Large intestine (tissue), 3 donors: ENCODE measurements at regions not wholly inside any gene's neighbourhood (a gene's known extent, or its start where the extent isn't known, plus 50 kb on each side); places are given as distances from the start of the nearest gene placed in this dataset.

Experiments
- DNase-seq, 2 donors: peaks; one replicate each; pipeline versions ENCODE4 v3.0.0 to v3.0.0-alpha.2; 2013
- H3K27ac ChIP-seq: one replicate; pipeline ENCODE4 v1.5.1; 2013; ENCODE audit warnings: low read length
- H3K27me3 ChIP-seq: 2 replicates; pipeline ENCODE4 v1.6.1; 2013; ENCODE audit warnings: low read length; ENCODE audit not compliant: control insufficient read depth, insufficient read depth
- H3K36me3 ChIP-seq: 2 replicates; pipeline ENCODE4 v1.6.1; 2013; ENCODE audit warnings: low read length; ENCODE audit not compliant: control insufficient read depth, insufficient read depth
- H3K4me1 ChIP-seq: one replicate; pipeline ENCODE4 v1.6.1; 2013; ENCODE audit warnings: low read length; ENCODE audit not compliant: control insufficient read depth, insufficient read depth
- H3K4me3 ChIP-seq: one replicate; pipeline ENCODE4 v1.5.1; 2013; ENCODE audit warnings: low read length
- H3K9me3 ChIP-seq: one replicate; pipeline ENCODE4 v1.6.1; 2013; ENCODE audit warnings: mild to moderate bottlenecking, low read depth, low read length, moderate library complexity; ENCODE audit not compliant: control insufficient read depth
- WGBS: methylation state at CpG from one replicate; pipeline ENCODE4 v1.1.5; 2013; ENCODE audit warnings: low lambda C conversion rate; ENCODE audit not compliant: insufficient coverage; 5-methylcytosine and 5-hydroxymethylcytosine counted together

DNA sequence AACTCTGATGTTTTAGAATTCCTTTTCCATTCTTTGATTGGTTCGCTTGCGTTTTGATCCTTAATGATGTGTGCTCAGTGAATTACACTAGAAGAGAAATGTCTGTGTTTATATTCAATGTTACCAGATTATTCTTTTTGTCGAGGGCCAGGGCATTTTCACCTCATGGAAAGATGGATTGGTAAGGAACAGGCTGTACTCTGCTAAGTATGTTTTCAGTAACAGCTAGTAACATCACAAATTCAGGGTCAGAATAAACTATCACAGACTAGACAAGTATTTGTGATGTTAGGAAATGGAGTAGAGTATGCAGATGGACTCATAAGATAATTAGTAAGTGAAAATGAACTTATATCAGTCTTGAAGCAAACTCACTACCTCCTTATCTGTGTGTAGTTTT is 235.6 kb downstream of the SOX4 start:
- Histone ChIP-seq H3K9me3 (no peaks in the 10 kb centered on the region), H3K36me3 (no peaks in the 10 kb centered on the region), H3K4me1 (no peaks in the 10 kb centered on the region), H3K4me3 (no peak overlapping the region), H3K27ac (no peak overlapping the region), H3K27me3 (no peaks in the 10 kb centered on the region)
- no peak for DNase-seq
- WGBS: no CpG with 5 or more reads among the region's 3 CpGs

DNA sequence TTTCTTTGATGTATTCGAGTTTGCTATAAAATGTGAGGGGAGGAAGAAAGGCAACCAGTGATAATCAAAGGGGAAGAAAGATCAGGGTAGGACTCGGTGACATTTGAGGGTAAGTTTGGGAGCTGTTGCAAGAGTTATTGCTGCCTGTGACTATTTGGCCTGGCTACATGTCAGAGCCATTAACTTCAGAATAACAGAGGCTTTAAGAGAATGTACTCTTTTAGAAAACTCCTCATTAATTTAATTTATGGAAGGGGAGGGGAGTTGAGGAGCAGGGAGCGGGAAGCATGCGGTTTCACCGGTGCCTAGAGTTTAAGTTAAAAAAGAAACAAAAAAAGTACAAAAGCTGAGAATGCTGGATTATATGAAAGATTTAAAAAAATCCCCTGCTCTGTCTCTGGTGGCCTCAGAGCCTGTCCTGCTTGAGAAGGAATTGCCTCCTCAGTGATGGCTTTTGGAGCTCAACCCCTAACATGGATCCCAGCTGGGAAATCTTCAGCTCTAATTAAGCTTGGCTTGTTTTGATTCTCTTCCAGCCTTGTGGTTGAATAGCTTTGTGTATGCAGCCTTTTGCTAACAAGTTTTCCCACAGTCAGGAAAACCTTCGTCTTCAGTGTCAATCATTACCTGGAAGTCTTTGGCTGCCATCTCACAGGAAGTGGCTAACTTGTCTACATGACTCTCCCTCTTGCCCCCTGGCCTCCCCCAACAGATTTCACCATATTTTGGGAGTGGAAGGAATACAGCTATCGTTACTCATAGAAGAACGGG is 238.2 kb downstream of the SOX4 start:
- no peak overlapping the region for H3K4me3 ChIP-seq
- no peaks in the 10 kb centered on the region for H3K4me1 ChIP-seq
- no peaks in the 10 kb centered on the region for H3K27me3 ChIP-seq
- no peak overlapping the region for H3K27ac ChIP-seq
- WGBS: 78% methylated on average over 4 of the region's 8 CpGs
- no peaks in the 10 kb centered on the region for H3K36me3 ChIP-seq
- no peaks in the 10 kb centered on the region for H3K9me3 ChIP-seq
- DNase-seq: no peak

DNA sequence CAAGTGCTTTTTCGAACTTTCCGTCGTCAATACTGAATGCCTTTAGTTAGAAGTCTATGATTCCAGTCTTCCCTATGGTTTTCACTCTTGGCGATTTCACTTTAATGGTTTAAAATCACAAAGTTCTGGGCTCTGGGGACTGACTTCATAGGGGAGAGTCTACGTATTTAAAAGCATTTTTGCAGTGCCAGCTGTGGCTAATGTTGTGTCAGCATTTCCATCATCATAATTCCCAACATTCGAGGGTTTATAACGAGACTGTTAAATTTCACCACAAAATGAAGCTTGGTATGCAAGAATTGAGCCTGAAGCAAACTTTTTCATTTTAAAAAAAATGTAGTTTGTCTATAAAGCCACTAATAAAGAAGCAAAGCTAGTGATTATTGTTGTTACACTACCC is 242.7 kb downstream of the SOX4 start:
- DNase-seq: no peak
- Histone ChIP-seq H3K4me3 (no peak overlapping the region), H3K9me3 (no peaks in the 10 kb centered on the region), H3K36me3 (no peaks in the 10 kb centered on the region), H3K4me1 (no peaks in the 10 kb centered on the region), H3K27me3 (no peaks in the 10 kb centered on the region), H3K27ac (no peak overlapping the region)
- no CpG with 5 or more reads among the region's 7 CpGs for WGBS

DNA sequence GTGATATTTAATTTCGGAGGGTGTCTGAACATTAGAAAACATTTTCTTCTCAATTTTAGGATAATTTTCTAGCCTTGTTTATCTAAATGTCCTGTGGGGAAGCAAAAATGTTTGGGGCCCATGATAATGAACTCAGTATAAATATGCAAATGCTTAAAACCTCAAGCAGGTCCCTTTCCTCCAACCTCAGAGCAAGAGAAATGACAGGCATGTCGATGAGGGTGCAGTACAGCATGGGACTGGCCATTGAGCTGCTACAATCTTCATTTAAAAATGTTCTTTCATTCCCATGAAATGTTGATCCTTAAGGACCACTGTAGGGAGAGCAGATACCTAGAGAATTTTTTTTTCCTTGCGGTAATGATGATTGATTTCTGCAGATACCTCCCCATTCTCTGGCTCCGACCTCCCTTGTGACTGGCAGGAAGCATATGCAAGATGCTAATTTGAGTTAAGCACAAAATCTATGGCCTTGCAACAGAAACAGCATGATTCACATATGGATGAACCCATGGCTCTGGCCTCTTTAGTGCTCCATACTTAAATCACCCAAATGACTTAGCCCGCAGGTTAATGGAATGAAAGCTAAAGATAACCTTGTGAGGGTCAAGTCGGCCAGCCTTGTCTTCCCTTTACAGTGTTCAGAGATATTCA is 243.3 kb downstream of the SOX4 start:
- Histone ChIP-seq H3K4me1 (no peaks in the 10 kb centered on the region), H3K36me3 (no peaks in the 10 kb centered on the region), H3K9me3 (no peaks in the 10 kb centered on the region), H3K27me3 (no peaks in the 10 kb centered on the region), H3K27ac (no peak overlapping the region), H3K4me3 (no peak overlapping the region)
- no CpG with 5 or more reads among the region's 6 CpGs for WGBS
- DNase-seq: no peak

DNA sequence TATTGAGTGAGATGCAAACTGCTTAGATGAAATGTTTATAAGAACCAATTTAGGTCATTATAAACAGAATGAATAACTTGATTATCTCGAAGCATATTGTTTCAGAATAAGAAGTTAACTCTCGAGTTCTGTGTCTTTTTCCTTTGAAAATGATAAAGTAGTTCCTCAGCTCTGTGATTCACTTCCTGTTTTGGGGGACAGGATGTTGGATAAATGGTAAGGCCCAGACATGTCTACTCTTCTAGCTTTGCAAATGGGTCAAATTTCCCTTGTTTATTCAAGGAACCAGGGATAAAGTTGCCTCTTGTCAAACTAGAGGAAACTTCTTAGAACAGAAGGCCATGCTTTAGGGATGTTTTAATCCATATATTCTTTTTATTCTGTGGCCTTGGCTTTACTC is 246.9 kb downstream of the SOX4 start:
- 81% methylated on average over 2 of the region's 2 CpGs for WGBS
- Histone ChIP-seq H3K27me3 (no peaks in the 10 kb centered on the region), H3K9me3 (no peaks in the 10 kb centered on the region), H3K4me1 (peaks cover 7% of the 10 kb centered on the region), H3K36me3 (no peaks in the 10 kb centered on the region), H3K27ac (no peak overlapping the region), H3K4me3 (no peak overlapping the region)
- DNase-seq: no peak

DNA sequence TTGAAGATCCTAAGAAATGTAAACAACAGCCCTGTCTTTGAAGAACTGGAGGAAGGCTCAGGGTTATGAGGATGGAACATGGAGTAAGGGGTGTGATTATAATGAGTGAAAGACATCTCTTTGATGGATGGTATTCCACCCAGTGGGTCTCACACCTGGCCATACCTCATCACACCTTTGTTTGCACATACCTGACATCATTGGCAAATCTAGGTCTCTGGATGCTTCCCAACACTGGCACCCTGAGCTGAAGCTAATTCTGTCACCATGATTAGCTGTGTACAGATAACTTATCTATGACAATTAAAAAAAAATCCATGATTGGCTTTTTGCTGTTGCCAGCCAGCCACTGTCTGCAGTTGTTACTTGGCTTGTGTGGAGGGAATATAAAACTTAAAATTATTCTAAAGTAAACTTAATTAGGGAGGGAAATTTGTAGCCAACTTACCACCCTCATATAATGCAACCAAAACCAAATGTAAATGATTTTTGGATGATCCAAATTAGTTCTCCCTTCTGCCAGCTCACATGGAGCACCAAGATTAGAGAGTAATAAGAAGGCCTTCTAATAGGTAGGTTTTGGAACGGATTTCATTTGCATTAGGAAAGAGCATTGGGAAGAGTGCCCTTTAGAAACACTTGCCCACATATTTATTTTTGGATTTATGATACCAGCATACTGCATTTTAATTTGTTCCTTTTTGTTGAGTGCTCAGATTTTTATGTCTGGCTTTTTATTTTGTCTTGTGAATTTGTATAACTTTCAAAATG is 249.5 kb downstream of the SOX4 start:
- no peak overlapping the region for H3K4me3 ChIP-seq
- H3K27me3 ChIP-seq: no peaks in the 10 kb centered on the region
- WGBS: 100% methylated on average over 1 of the region's 1 CpG
- H3K27ac ChIP-seq: no peak overlapping the region
- no peaks in the 10 kb centered on the region for H3K36me3 ChIP-seq
- H3K4me1 ChIP-seq: peaks cover 25% of the 10 kb centered on the region
- no peak for DNase-seq
- no peaks in the 10 kb centered on the region for H3K9me3 ChIP-seq

DNA sequence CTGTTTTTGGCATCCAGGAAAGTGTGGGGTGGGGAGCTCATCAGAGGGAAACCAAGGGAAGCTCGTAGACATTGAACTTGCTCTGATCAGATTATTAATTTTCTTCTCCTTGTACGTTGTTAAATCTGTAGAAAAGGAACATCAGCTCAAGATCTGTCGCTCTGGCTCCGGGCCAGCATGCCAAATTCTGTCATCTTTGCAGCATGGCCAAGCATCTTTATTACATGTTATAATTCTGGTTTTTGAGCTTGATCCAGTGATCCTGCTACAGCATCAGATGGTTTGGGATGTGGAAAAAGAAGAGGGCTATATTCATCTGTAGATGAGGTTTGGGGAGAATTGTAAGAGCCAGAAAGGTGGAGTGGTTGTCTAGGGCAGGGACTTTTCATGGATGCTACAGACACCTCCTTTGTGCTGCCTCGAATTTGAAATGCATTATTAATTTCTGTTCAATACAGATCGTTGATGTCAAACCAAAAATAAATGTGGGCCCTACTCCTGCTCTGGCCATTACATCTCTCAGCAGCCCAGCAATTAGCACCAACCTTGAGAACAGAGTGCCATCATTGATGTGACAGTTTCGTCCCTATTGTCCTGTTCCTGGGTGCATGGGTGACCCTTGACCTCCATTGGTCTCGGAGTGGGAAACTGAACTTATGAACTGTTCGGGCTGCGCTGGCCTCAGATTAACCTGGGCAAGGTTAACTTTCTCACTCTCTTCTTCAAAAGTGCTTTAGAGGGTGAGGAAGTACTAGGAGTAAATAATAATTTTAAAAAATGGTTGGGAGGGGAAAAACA is 250.8 kb downstream of the SOX4 start:
- no peak for DNase-seq
- Histone ChIP-seq H3K27me3 (no peaks in the 10 kb centered on the region), H3K4me3 (no peak overlapping the region), H3K27ac (no peak overlapping the region), H3K9me3 (no peaks in the 10 kb centered on the region), H3K36me3 (no peaks in the 10 kb centered on the region), H3K4me1 (peaks cover 25% of the 10 kb centered on the region)
- 100% methylated on average over 2 of the region's 10 CpGs for WGBS

DNA sequence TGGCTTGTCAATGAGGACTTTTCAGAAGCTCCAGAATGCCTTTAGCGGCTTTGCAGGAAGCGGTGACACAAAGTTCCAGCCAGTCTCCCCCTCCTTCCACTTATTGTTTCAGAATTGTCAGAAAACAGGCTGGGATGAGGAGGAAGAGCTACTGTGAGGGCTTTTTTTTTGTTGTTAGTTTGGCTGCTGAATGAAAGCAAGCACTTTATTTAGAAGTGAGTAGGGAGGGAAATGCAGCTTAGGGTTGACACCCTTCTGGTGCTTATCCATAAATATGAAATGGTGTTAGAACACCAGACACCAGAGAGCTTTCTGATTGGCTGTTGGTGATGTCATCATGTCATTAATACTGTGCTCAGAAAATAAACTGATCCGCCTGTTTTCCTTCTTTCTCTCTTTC is 251.5 kb downstream of the SOX4 start:
- H3K4me3 ChIP-seq: no peak overlapping the region
- H3K27ac ChIP-seq: no peak overlapping the region
- H3K27me3 ChIP-seq: no peaks in the 10 kb centered on the region
- H3K36me3 ChIP-seq: no peaks in the 10 kb centered on the region
- WGBS: 20% methylated on average over 1 of the region's 3 CpGs
- DNase-seq: peak in 1 of 2 donors; percentile 14
- H3K9me3 ChIP-seq: no peaks in the 10 kb centered on the region
- peaks cover 28% of the 10 kb centered on the region for H3K4me1 ChIP-seq

DNA sequence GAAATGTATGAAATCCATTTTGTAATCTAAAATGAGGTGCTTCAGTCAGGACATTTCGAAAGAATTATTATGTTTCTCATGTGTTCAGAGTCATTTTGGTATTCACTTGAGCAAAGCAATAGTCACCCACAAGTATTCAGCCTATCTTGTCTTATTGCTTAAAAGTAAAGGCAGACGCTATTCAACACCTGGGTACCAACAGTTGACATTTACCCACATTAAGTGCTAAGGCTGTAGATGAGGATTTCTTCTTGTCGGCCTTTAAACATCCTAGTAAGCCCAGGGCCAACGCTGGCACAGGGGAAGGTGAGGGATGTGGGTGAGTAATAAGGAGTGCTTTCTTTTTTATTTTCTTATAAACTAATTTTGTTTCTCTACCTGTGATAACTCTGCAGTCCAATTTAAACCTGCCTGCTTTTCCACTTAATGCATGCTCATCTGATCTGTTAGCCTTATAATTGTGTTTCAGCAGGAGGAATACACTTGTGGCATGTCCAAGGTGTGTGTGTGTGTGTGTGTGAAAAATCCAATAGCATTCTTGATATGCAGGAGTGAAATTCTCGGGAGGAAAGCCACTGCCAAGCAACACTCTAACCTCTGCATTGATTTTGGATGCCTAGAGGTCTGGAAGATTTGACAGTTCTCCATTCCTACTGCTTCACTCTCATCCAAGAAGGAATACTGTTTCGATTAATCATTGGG is 252.0 kb downstream of the SOX4 start:
- Histone ChIP-seq H3K27me3 (no peaks in the 10 kb centered on the region), H3K4me3 (no peak overlapping the region), H3K27ac (no peak overlapping the region), H3K4me1 (peaks cover 28% of the 10 kb centered on the region), H3K36me3 (no peaks in the 10 kb centered on the region), H3K9me3 (no peaks in the 10 kb centered on the region)
- WGBS: 80% methylated on average over 1 of the region's 6 CpGs
- DNase-seq: no peak
